ENCODE measurements at regions not wholly inside any gene's neighbourhood (a gene's known extent, or its start where the extent isn't known, plus 50 kb on each side); places are given as distances from the start of the nearest gene placed in this dataset.
A peak's percentile ranks its signal among the peaks of the same experiment; 100 is the strongest.

DNA sequence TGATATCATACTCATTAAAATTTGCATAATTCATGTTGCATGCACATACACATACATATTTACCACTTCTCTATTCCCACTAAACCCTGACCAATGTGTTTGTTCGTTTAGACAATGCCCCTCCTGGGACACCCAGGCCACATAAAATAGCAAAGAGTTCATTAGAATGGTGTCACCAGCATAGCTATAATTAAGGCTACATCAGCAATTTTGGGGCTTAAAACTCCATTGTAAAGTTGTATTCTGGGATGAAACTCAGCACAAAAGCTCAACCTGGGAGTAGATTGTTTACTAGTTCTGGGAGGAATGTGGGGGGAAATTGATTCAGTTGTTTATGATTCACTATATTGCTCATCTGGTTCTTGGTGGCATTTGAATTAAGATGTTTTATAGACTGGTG, 522.2 kb upstream of the SUCLG2 start:
- no peak for DNase-seq
- WGBS (ENCODE audit: insufficient coverage) = no CpG with 5 or more reads among the region's 1 CpG
- H3K4me3 ChIP-seq (ENCODE audit: low read length) = no peak overlapping the region
- H3K27me3 ChIP-seq (ENCODE audit: control insufficient read depth, insufficient read depth, low read length) = no peaks in the 10 kb centered on the region
- no peaks in the 10 kb centered on the region for H3K4me1 ChIP-seq (ENCODE audit: control insufficient read depth, insufficient read depth, low read length)
- H3K27ac ChIP-seq (ENCODE audit: low read length) = no peak overlapping the region
- H3K36me3 ChIP-seq (ENCODE audit: control insufficient read depth, insufficient read depth, low read length) = no peaks in the 10 kb centered on the region
- peaks cover 3% of the 10 kb centered on the region for H3K9me3 ChIP-seq (replicated peaks; ENCODE audit: control insufficient read depth, low read depth, low read length)

DNA sequence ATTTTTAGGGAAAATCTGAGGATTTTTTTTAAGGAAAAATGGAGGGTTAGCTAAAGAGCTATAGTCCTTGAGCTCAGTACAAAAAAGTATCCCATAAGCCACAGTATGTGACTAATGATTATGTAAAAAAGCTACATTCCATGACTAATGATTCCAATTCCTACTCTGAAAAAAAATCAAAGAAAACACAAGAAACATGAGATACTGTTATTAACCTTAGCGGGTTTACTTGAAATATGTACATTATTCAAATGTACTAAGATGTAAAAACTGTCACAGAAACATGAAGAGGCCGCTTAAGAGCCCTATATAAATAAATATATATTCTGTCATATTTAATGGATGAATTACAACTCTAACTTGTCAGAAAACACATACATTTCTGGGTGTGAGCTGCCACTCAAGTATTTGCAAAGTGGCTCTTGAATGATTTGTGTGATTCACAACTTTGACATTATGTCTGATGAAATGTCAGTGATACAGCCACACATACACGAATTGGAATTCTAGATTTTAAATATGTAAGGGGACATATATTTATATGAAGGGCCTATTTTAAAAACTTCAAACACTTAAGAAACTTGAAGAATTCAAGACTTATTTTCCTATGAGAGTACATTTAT, 518.7 kb upstream of the SUCLG2 start:
- no peaks in the 10 kb centered on the region for H3K27me3 ChIP-seq (ENCODE audit: control insufficient read depth, insufficient read depth, low read length)
- WGBS (ENCODE audit: insufficient coverage) = no CpG with 5 or more reads among the region's 3 CpGs
- H3K27ac ChIP-seq (ENCODE audit: low read length) = no peak overlapping the region
- peaks cover 9% of the 10 kb centered on the region for H3K9me3 ChIP-seq (replicated peaks; ENCODE audit: control insufficient read depth, low read depth, low read length)
- H3K4me3 ChIP-seq (ENCODE audit: low read length) = no peak overlapping the region
- no peaks in the 10 kb centered on the region for H3K4me1 ChIP-seq (ENCODE audit: control insufficient read depth, insufficient read depth, low read length)
- H3K36me3 ChIP-seq (ENCODE audit: control insufficient read depth, insufficient read depth, low read length) = no peaks in the 10 kb centered on the region
- no peak for DNase-seq

GRCh38 chr3:68172039-68172438, 517.6 kb upstream of the SUCLG2 start:
- WGBS (ENCODE audit: insufficient coverage) = no CpG with 5 or more reads among the region's 2 CpGs
- Histone ChIP-seq H3K9me3 (replicated peaks; ENCODE audit: control insufficient read depth, low read depth, low read length) (peaks cover 9% of the 10 kb centered on the region), H3K27ac (ENCODE audit: low read length) (no peak overlapping the region), H3K4me1 (ENCODE audit: control insufficient read depth, insufficient read depth, low read length) (no peaks in the 10 kb centered on the region), H3K27me3 (ENCODE audit: control insufficient read depth, insufficient read depth, low read length) (no peaks in the 10 kb centered on the region), H3K36me3 (ENCODE audit: control insufficient read depth, insufficient read depth, low read length) (no peaks in the 10 kb centered on the region), H3K4me3 (ENCODE audit: low read length) (no peak overlapping the region)
- no peak for DNase-seq

DNA sequence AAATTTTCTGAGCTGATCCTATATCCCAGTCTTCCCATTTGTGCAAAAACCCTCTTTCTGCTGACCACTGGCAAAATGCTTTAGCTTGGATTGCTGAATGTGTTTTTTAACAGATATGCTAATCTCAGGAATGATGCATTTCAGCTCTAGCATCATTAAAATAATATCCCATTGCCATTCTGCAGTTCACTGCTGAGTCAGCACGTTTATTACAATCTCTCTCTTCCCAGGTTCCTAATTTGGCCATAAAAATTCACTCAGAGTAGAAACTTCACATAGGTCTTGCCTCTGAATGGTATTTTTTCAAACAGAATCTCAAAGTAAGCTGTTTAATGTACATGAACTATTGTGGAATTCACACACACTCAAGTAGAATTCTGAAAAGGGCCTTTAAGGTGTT, 509.6 kb upstream of the SUCLG2 start:
- Histone ChIP-seq H3K4me3 (ENCODE audit: low read length) (no peak overlapping the region), H3K9me3 (replicated peaks; ENCODE audit: control insufficient read depth, low read depth, low read length) (no peaks in the 10 kb centered on the region), H3K27me3 (ENCODE audit: control insufficient read depth, insufficient read depth, low read length) (no peaks in the 10 kb centered on the region), H3K36me3 (ENCODE audit: control insufficient read depth, insufficient read depth, low read length) (no peaks in the 10 kb centered on the region), H3K4me1 (ENCODE audit: control insufficient read depth, insufficient read depth, low read length) (no peaks in the 10 kb centered on the region), H3K27ac (ENCODE audit: low read length) (no peak overlapping the region)
- DNase-seq = no peak
- no CpG with 5 or more reads among the region's 1 CpG for WGBS (ENCODE audit: insufficient coverage)

- no peaks in the 10 kb centered on the region for H3K9me3 ChIP-seq (replicated peaks; ENCODE audit: control insufficient read depth, low read depth, low read length)
- H3K36me3 ChIP-seq (ENCODE audit: control insufficient read depth, insufficient read depth, low read length) = no peaks in the 10 kb centered on the region
- H3K4me3 ChIP-seq (ENCODE audit: low read length) = no peak overlapping the region
- no peak for DNase-seq
- no CpG with 5 or more reads among the region's 2 CpGs for WGBS (ENCODE audit: insufficient coverage)
- H3K27me3 ChIP-seq (ENCODE audit: control insufficient read depth, insufficient read depth, low read length) = no peaks in the 10 kb centered on the region
- no peaks in the 10 kb centered on the region for H3K4me1 ChIP-seq (ENCODE audit: control insufficient read depth, insufficient read depth, low read length)
- H3K27ac ChIP-seq (ENCODE audit: low read length) = no peak overlapping the region
Observed at GRCh38 chr3:68163062-68163461, 508.6 kb upstream of the SUCLG2 start.

DNA sequence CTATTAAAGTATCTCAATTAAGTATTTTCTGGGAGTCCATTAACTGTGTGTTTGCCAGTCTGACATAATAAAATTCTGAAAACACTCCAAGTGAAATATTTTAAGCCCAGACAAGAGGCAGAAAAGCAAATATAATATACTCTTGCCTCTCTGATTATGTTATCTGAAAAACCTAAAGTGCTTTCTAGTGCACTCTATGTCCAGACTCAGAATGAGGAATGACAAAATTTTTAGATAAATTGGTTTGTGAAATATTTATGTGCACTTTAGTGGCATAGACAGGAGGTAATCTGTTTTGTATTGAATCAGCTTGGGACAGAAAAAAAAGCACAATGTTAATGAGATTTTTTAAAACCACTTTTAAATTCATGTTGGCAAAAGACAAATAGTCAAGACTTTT, 508.2 kb upstream of the SUCLG2 start:
- H3K36me3 ChIP-seq (ENCODE audit: control insufficient read depth, insufficient read depth, low read length) = no peaks in the 10 kb centered on the region
- H3K4me1 ChIP-seq (ENCODE audit: control insufficient read depth, insufficient read depth, low read length) = no peaks in the 10 kb centered on the region
- no peak overlapping the region for H3K27ac ChIP-seq (ENCODE audit: low read length)
- H3K27me3 ChIP-seq (ENCODE audit: control insufficient read depth, insufficient read depth, low read length) = no peaks in the 10 kb centered on the region
- H3K4me3 ChIP-seq (ENCODE audit: low read length) = no peak overlapping the region
- no peaks in the 10 kb centered on the region for H3K9me3 ChIP-seq (replicated peaks; ENCODE audit: control insufficient read depth, low read depth, low read length)
- no peak for DNase-seq

DNA sequence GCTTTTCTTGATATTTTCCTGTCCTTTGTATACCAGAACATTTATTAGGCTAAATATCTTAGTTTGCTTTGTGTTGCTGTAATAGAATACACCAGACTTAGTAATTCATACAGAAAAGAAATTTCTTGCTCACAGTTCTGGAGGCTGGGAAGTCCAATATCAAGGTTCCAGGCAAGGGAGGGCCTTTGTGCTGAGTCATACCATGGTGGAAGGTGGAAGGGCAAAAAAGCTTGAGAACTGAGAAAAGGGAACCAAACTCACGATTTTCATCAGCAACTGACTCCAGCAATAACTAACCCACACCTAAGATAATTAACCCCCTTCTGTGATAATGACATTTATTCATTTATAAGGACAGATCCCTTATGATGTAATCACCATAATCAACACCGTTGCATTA, 496.9 kb upstream of the SUCLG2 start:
- no CpG with 5 or more reads among the region's 2 CpGs for WGBS (ENCODE audit: insufficient coverage)
- no peak for DNase-seq
- H3K4me3 ChIP-seq (ENCODE audit: low read length) = no peak overlapping the region

DNA sequence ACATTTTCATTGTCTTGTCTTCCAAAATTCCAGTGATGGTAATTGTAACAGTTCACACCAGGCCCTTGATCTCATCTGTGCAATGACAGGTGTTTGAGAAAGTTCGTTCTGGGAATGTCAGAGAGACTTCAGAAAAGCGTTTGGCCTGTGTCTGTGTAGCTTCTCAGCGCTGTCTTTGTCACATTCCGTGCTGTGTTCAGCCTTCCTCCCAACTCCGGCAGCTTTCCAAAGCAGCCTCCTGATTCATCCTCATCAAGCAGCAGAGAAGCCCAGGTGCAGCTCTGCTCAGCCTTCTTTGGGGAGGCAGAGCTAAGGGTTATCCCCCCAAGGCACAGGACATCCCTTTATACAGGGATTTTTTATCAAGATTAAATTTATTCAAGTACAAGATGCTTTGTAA, 494.0 kb upstream of the SUCLG2 start:
- Histone ChIP-seq H3K4me3 (ENCODE audit: low read length) (no peak overlapping the region), H3K27ac (ENCODE audit: low read length) (no peak overlapping the region), H3K9me3 (replicated peaks; ENCODE audit: control insufficient read depth, low read depth, low read length) (no peaks in the 10 kb centered on the region), H3K4me1 (ENCODE audit: control insufficient read depth, insufficient read depth, low read length) (no peaks in the 10 kb centered on the region), H3K36me3 (ENCODE audit: control insufficient read depth, insufficient read depth, low read length) (no peaks in the 10 kb centered on the region), H3K27me3 (ENCODE audit: control insufficient read depth, insufficient read depth, low read length) (no peaks in the 10 kb centered on the region)
- no peak for DNase-seq
- WGBS (ENCODE audit: insufficient coverage) = 65% methylated on average over 5 of the region's 5 CpGs

More for the DNA sequence above, 496.9 kb upstream of the SUCLG2 start:
- no peaks in the 10 kb centered on the region for H3K9me3 ChIP-seq (replicated peaks; ENCODE audit: control insufficient read depth, low read depth, low read length)
- no peaks in the 10 kb centered on the region for H3K4me1 ChIP-seq (ENCODE audit: control insufficient read depth, insufficient read depth, low read length)
- H3K27me3 ChIP-seq (ENCODE audit: control insufficient read depth, insufficient read depth, low read length) = no peaks in the 10 kb centered on the region
- no peak overlapping the region for H3K27ac ChIP-seq (ENCODE audit: low read length)
- H3K36me3 ChIP-seq (ENCODE audit: control insufficient read depth, insufficient read depth, low read length) = no peaks in the 10 kb centered on the region

- H3K36me3 ChIP-seq (ENCODE audit: control insufficient read depth, insufficient read depth, low read length) = no peaks in the 10 kb centered on the region
- H3K27me3 ChIP-seq (ENCODE audit: control insufficient read depth, insufficient read depth, low read length) = no peaks in the 10 kb centered on the region
- H3K9me3 ChIP-seq (replicated peaks; ENCODE audit: control insufficient read depth, low read depth, low read length) = no peaks in the 10 kb centered on the region
- no peak overlapping the region for H3K4me3 ChIP-seq (ENCODE audit: low read length)
- WGBS (ENCODE audit: insufficient coverage) = 57% methylated on average over 1 of the region's 2 CpGs
- no peaks in the 10 kb centered on the region for H3K4me1 ChIP-seq (ENCODE audit: control insufficient read depth, insufficient read depth, low read length)
- DNase-seq = no peak
- H3K27ac ChIP-seq (ENCODE audit: low read length) = no peak overlapping the region
Observed at GRCh38 chr3:68142441-68142840, 488.0 kb upstream of the SUCLG2 start.

DNA sequence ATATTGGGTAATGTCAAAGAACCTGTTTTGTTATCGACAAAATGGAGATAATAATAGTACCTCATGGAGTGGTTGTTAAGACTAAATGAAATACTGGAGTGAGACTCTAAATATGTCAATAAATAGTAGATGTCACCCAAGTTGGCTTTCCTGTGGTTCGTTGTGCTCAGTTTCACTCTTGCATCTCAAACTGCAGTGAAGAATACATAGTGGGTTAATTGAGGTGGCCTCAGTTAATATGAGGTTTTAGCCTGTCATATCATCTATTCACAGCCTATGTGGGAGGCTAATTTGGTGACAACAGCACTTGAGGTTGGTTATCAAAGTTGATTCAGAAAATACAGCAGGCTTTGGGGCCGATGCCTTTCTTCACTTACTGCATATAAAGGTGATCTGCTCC, 485.5 kb upstream of the SUCLG2 start:
- H3K36me3 ChIP-seq (ENCODE audit: control insufficient read depth, insufficient read depth, low read length) = no peaks in the 10 kb centered on the region
- H3K4me1 ChIP-seq (ENCODE audit: control insufficient read depth, insufficient read depth, low read length) = no peaks in the 10 kb centered on the region
- no peaks in the 10 kb centered on the region for H3K27me3 ChIP-seq (ENCODE audit: control insufficient read depth, insufficient read depth, low read length)
- DNase-seq = no peak
- no peak overlapping the region for H3K27ac ChIP-seq (ENCODE audit: low read length)
- H3K4me3 ChIP-seq (ENCODE audit: low read length) = no peak overlapping the region
- no peaks in the 10 kb centered on the region for H3K9me3 ChIP-seq (replicated peaks; ENCODE audit: control insufficient read depth, low read depth, low read length)
- 100% methylated on average over 1 of the region's 3 CpGs for WGBS (ENCODE audit: insufficient coverage)

DNA sequence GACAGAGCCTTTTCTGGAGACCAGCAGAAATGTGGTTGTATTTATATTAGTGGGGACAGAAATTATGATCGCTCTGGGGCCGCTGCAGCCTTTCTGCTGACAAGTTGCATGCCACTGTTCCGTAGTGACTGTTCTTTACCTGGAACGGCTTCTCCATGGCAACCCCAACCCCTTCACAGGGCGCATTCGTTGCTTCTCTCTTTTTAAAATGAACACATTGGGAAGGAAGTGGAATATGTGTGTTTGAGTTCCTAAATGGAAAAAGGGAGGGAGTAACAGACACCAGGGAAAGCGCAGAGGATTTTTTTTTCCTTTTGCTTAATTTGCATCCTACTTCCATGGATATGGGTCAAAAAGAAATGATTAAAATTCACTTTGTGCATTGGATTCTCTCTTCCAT, 482.0 kb upstream of the SUCLG2 start:
- DNase-seq = peak; percentile 46
- H3K4me3 ChIP-seq (ENCODE audit: low read length) = no peak overlapping the region
- no peaks in the 10 kb centered on the region for H3K27me3 ChIP-seq (ENCODE audit: control insufficient read depth, insufficient read depth, low read length)
- H3K4me1 ChIP-seq (ENCODE audit: control insufficient read depth, insufficient read depth, low read length) = no peaks in the 10 kb centered on the region
- H3K27ac ChIP-seq (ENCODE audit: low read length) = no peak overlapping the region
- WGBS (ENCODE audit: insufficient coverage) = no CpG with 5 or more reads among the region's 7 CpGs
- H3K36me3 ChIP-seq (ENCODE audit: control insufficient read depth, insufficient read depth, low read length) = no peaks in the 10 kb centered on the region
- H3K9me3 ChIP-seq (replicated peaks; ENCODE audit: control insufficient read depth, low read depth, low read length) = no peaks in the 10 kb centered on the region
